Subcutaneous abdominal adipose tissue (tissue), 5 donors: ENCODE measurements at regions not wholly inside any gene's neighbourhood (a gene's known extent, or its start where the extent isn't known, plus 50 kb on each side); places are given as distances from the start of the nearest gene placed in this dataset.

Source experiments
- H3K27ac ChIP-seq: one replicate; pipeline ENCODE4 v1.7.0; 2013; ENCODE audit warnings: low read depth, mild to moderate bottlenecking, inconsistent platforms, low read length, moderate library complexity
- H3K27me3 ChIP-seq, 5 donors: one replicate each; pipeline ENCODE4 v1.7.0; 2013; ENCODE audit warnings: low read length in 5 of 5, inconsistent platforms in 1 of 5; ENCODE audit not compliant: control insufficient read depth in 5 of 5, insufficient read depth in 4 of 5
- H3K36me3 ChIP-seq, 5 donors: one replicate each; pipeline ENCODE4 v1.7.0; 2013; ENCODE audit warnings: low read length in 5 of 5; ENCODE audit not compliant: control insufficient read depth in 5 of 5, insufficient read depth in 5 of 5
- H3K4me1 ChIP-seq, 5 donors: one replicate each; pipeline ENCODE4 v1.7.0; 2013; ENCODE audit warnings: low read length in 5 of 5, mild to moderate bottlenecking in 3 of 5, moderate library complexity in 1 of 5; ENCODE audit not compliant: control insufficient read depth in 5 of 5, insufficient read depth in 5 of 5
- H3K4me3 ChIP-seq, 5 donors: one replicate each; pipeline ENCODE4 v1.7.0; 2013; ENCODE audit warnings: low read length in 5 of 5, low read depth in 1 of 5
- H3K9ac ChIP-seq, 5 donors: one replicate each; pipeline ENCODE4 v1.7.0; 2013; ENCODE audit warnings: low read length in 5 of 5, mild to moderate bottlenecking in 4 of 5, moderate library complexity in 3 of 5
- H3K9me3 ChIP-seq, 5 donors: one replicate each; pipeline ENCODE4 v1.7.0; 2013; ENCODE audit warnings: low read length in 5 of 5; ENCODE audit not compliant: control insufficient read depth in 5 of 5
- donor health status: healthy.
- donor health status: healthy.
- donor health status: healthy.
- donor health status: healthy.
- donor health status: healthy.

GRCh38 chr5:4099386-4099785 is 503.8 kb downstream of the IRX1 start:
- H3K4me3 ChIP-seq: no peak overlapping the region
- H3K9ac ChIP-seq: no peak overlapping the region
- no peak overlapping the region for H3K27ac ChIP-seq
- no peaks in the 10 kb centered on the region for H3K27me3 ChIP-seq
- H3K9me3 ChIP-seq: no peaks in the 10 kb centered on the region
- H3K36me3 ChIP-seq: no peaks in the 10 kb centered on the region
- no peaks in the 10 kb centered on the region for H3K4me1 ChIP-seq

- no peaks in the 10 kb centered on the region for H3K4me1 ChIP-seq
- no peak overlapping the region for H3K4me3 ChIP-seq
- no peak overlapping the region for H3K9ac ChIP-seq
- H3K27me3 ChIP-seq: no peaks in the 10 kb centered on the region
- H3K9me3 ChIP-seq: no peaks in the 10 kb centered on the region
- H3K27ac ChIP-seq: no peak overlapping the region
- no peaks in the 10 kb centered on the region for H3K36me3 ChIP-seq
Measured at GRCh38 chr5:4100739-4101138, 505.1 kb downstream of the IRX1 start.

- H3K9ac ChIP-seq: no peak overlapping the region
- H3K9me3 ChIP-seq: no peaks in the 10 kb centered on the region
- no peaks in the 10 kb centered on the region for H3K4me1 ChIP-seq
- no peak overlapping the region for H3K4me3 ChIP-seq
- H3K27ac ChIP-seq: no peak overlapping the region
- H3K36me3 ChIP-seq: no peaks in the 10 kb centered on the region
- no peaks in the 10 kb centered on the region for H3K27me3 ChIP-seq
Measured at GRCh38 chr5:4101189-4101588, 505.6 kb downstream of the IRX1 start.

DNA sequence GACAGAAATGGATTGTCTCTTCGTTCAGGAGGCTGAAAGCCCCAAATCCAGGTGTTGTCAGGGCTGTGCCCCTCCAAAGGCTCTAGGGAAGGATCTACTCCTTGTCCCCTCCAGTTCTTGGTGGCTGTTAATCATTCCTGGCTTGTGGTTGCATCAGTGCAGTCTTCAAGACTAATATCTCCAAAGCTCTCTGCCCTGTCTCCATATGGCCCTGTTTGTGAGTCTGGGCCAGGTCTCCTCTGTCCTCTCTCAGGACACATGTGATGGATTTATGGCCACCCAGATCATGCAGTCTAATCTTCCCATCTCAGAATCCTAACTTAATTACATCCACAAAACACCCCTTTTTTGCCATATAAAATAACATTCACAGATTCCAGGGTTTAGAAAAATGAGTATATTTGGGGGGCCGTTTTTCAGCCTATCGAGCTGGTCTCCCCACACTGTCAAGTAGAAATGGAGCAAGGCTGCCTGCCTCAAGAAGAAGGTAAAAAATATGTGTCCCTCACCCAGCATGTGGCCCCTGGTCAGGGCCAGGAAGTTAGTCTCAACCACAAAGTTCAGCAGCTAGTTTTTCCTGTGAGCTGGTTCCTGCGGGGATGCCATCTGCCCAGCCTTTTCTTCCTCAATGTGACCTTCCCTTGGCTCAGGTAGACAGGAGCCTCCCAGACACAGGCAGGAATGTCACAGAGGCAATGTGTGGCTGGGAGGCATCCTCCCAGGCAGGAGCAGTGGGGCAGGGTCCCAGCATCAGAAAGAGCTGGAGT is 509.4 kb downstream of the IRX1 start:
- Histone ChIP-seq H3K4me1 (no peaks in the 10 kb centered on the region), H3K9ac (no peak overlapping the region), H3K36me3 (no peaks in the 10 kb centered on the region), H3K27me3 (no peaks in the 10 kb centered on the region), H3K4me3 (no peak overlapping the region), H3K27ac (no peak overlapping the region), H3K9me3 (no peaks in the 10 kb centered on the region)

DNA sequence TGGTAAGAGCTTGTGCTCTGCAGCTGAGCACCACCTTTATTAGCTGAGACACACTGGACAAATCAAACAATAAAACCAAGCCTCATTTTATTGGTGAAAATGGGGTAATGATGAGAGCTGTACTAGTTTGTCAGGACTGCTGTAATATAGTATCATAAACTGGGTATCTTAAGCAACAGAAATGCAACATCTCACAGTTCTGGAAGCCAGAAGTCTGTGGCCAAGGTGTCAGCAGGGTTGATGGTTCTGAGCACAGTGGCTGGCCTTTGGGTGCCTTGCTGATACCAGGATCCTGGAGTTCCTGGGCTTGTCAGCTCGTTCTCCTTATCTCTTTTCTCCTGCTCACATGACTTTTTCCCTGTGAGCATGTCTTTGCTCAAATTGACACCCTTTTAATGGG is 513.1 kb downstream of the IRX1 start:
- no peaks in the 10 kb centered on the region for H3K4me1 ChIP-seq
- no peak overlapping the region for H3K4me3 ChIP-seq
- H3K27me3 ChIP-seq: no peaks in the 10 kb centered on the region
- H3K9ac ChIP-seq: no peak overlapping the region
- H3K9me3 ChIP-seq: no peaks in the 10 kb centered on the region
- H3K36me3 ChIP-seq: no peaks in the 10 kb centered on the region
- no peak overlapping the region for H3K27ac ChIP-seq

GRCh38 chr5:4113426-4113825 is 517.8 kb downstream of the IRX1 start:
- Histone ChIP-seq H3K36me3 (no peaks in the 10 kb centered on the region), H3K27me3 (peaks cover 0 to 2% (median 0%) of the 10 kb centered on the region in 5 donors), H3K4me3 (no peak overlapping the region), H3K9ac (no peak overlapping the region), H3K9me3 (no peaks in the 10 kb centered on the region), H3K27ac (no peak overlapping the region), H3K4me1 (no peaks in the 10 kb centered on the region)

- Histone ChIP-seq H3K4me1 (no peaks in the 10 kb centered on the region), H3K36me3 (no peaks in the 10 kb centered on the region), H3K9ac (no peak overlapping the region), H3K27ac (no peak overlapping the region), H3K27me3 (peaks cover 0 to 2% (median 0%) of the 10 kb centered on the region in 5 donors), H3K9me3 (peaks cover 0 to under 1% (median 0%) of the 10 kb centered on the region in 5 donors), H3K4me3 (no peak overlapping the region)
Measured at GRCh38 chr5:4113905-4114304, 518.3 kb downstream of the IRX1 start.

DNA sequence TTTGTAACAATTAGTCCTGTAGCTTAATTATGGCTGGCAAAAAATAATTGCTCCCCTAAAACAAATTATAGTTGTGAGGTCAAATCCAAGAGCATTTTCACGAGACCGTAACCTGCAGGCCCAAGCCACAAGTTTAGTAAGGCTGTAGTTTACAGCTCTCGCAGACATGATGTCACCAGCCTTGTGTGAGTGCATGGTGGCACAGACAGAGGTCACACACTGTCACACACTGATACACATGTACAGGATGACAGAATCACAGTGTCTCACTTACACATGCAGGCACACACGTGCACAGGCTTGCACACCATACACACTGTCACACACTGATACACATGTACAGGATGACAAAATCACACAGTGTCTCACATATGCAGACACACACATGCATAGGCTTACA is 518.8 kb downstream of the IRX1 start:
- H3K4me3 ChIP-seq: no peak overlapping the region
- peaks cover 0 to 2% (median 0%) of the 10 kb centered on the region in 5 donors for H3K27me3 ChIP-seq
- peaks cover 0 to 6% (median 0%) of the 10 kb centered on the region in 5 donors for H3K9me3 ChIP-seq
- no peaks in the 10 kb centered on the region for H3K36me3 ChIP-seq
- H3K4me1 ChIP-seq: no peaks in the 10 kb centered on the region
- no peak overlapping the region for H3K27ac ChIP-seq
- no peak overlapping the region for H3K9ac ChIP-seq

- H3K9me3 ChIP-seq: peaks cover 0 to 6% (median 0%) of the 10 kb centered on the region in 5 donors
- peaks cover 0 to 2% (median 0%) of the 10 kb centered on the region in 5 donors for H3K27me3 ChIP-seq
- no peaks in the 10 kb centered on the region for H3K36me3 ChIP-seq
- H3K9ac ChIP-seq: no peak overlapping the region
- no peaks in the 10 kb centered on the region for H3K4me1 ChIP-seq
- no peak overlapping the region for H3K27ac ChIP-seq
- no peak overlapping the region for H3K4me3 ChIP-seq
Measured at GRCh38 chr5:4116834-4117233, 521.2 kb downstream of the IRX1 start.

- Histone ChIP-seq H3K27me3 (no peaks in the 10 kb centered on the region), H3K4me3 (no peak overlapping the region), H3K9me3 (peaks cover 0 to 8% (median 6%) of the 10 kb centered on the region in 5 donors), H3K9ac (no peak overlapping the region), H3K27ac (no peak overlapping the region), H3K36me3 (no peaks in the 10 kb centered on the region), H3K4me1 (peaks cover 0 to 6% (median 0%) of the 10 kb centered on the region in 5 donors)
Measured at GRCh38 chr5:4124221-4124970, 528.8 kb downstream of the IRX1 start.
